Brain microvascular endothelial cell (primary cell): ENCODE measurements at regions not wholly inside any gene's neighbourhood (a gene's known extent, or its start where the extent isn't known, plus 50 kb on each side); places are given as distances from the start of the nearest gene placed in this dataset.

ENCODE experiments used
- DNase-seq: peaks from one replicate; pipeline ENCODE4 v3.0.0-alpha.2; 2020
- H3K27ac ChIP-seq: fragments of 250-450 bp; sonication (Bioruptor Pico); 2 replicates; pipeline ENCODE4 v1.5.1; 2020; ENCODE audit warnings: mild to moderate bottlenecking, moderate library complexity
- H3K27me3 ChIP-seq: fragments of 250-450 bp; sonication (Bioruptor Pico); replicated peaks from 2 replicates; pipeline ENCODE4 v1.5.1; 2020; ENCODE audit warnings: mild to moderate bottlenecking
- H3K36me3 ChIP-seq: fragments of 250-450 bp; sonication (Bioruptor Pico); replicated peaks from 2 replicates; pipeline ENCODE4 v1.5.1; 2020; ENCODE audit warnings: mild to moderate bottlenecking
- H3K4me3 ChIP-seq: 2 replicates; pipeline ENCODE4 v1.5.1; 2011; ENCODE audit warnings: low read depth, mild to moderate bottlenecking, control low read depth, low read length, moderate library complexity
- CTCF ChIP-seq: IDR thresholded peaks from 2 replicates; pipeline ENCODE4 v1.5.1; 2011; ENCODE audit warnings: low read depth, mild to moderate bottlenecking, moderate library complexity, low read length, control low read depth, inconsistent platforms; ENCODE audit errors: missing control alignments
- in situ Hi-C: cut with HindIII; loops from 2 replicates; pipeline ENCODE4 v1.10.0; 2017; ENCODE audit warnings: low sequenced_read_pairs, low pct_ligation_motif_present

- no peak overlapping the region for H3K4me3 ChIP-seq
- H3K36me3 ChIP-seq: no peaks in the 10 kb centered on the region
- in situ Hi-C loops: no loop called here
- no peak for DNase-seq
- no peaks in the 10 kb centered on the region for H3K27me3 ChIP-seq
- no peak overlapping the region for H3K27ac ChIP-seq
- TF ChIP-seq CTCF: no peak
These were observed 104.9 kb upstream of the GIMD1 start for GRCh38 chr4:106473515-106473914.

GRCh38 chr4:106471151-106471550 lies 102.6 kb upstream of the GIMD1 start:
- in situ Hi-C loops: no loop called here
- no peaks in the 10 kb centered on the region for H3K36me3 ChIP-seq
- H3K4me3 ChIP-seq: no peak overlapping the region
- no peak for TF ChIP-seq CTCF
- no peaks in the 10 kb centered on the region for H3K27me3 ChIP-seq
- H3K27ac ChIP-seq: no peak overlapping the region
- no peak for DNase-seq

- Histone ChIP-seq H3K4me3 (no peak overlapping the region), H3K36me3 (no peaks in the 10 kb centered on the region), H3K27ac (no peak overlapping the region), H3K27me3 (no peaks in the 10 kb centered on the region)
- DNase-seq: no peak
- TF ChIP-seq CTCF: no peak
- in situ Hi-C loops: no loop called here
These were observed 95.0 kb upstream of the GIMD1 start for GRCh38 chr4:106463622-106464021.

- in situ Hi-C loops: no loop called here
- TF ChIP-seq CTCF: no peak
- no peak for DNase-seq
- Histone ChIP-seq H3K36me3 (no peaks in the 10 kb centered on the region), H3K27me3 (no peaks in the 10 kb centered on the region), H3K27ac (no peak overlapping the region), H3K4me3 (no peak overlapping the region)
These were observed 86.0 kb upstream of the GIMD1 start for GRCh38 chr4:106454581-106454980.

- no peak overlapping the region for H3K27ac ChIP-seq
- DNase-seq: no peak
- no peaks in the 10 kb centered on the region for H3K27me3 ChIP-seq
- no peak overlapping the region for H3K4me3 ChIP-seq
- in situ Hi-C loops: no loop called here
- no peaks in the 10 kb centered on the region for H3K36me3 ChIP-seq
- no peak for TF ChIP-seq CTCF
These were observed 85.4 kb upstream of the GIMD1 start for GRCh38 chr4:106454021-106454420.

- in situ Hi-C loops: no loop called here
- Histone ChIP-seq H3K27ac (no peak overlapping the region), H3K27me3 (no peaks in the 10 kb centered on the region), H3K4me3 (no peak overlapping the region), H3K36me3 (no peaks in the 10 kb centered on the region)
- TF ChIP-seq CTCF: no peak
- DNase-seq: no peak
These were observed 82.5 kb upstream of the GIMD1 start for GRCh38 chr4:106451091-106451490.
